Cardiac fibroblast (primary cell): ENCODE measurements at regions not wholly inside any gene's neighbourhood (a gene's known extent, or its start where the extent isn't known, plus 50 kb on each side); places are given as distances from the start of the nearest gene placed in this dataset.

ENCODE experiments used
- DNase-seq, 2 donors: peaks; one replicate each; pipeline versions ENCODE4 v3.0.0 to v3.0.0-alpha.2; 2010; ENCODE audit warnings: low read depth in 2 of 2
- H3K4me3 ChIP-seq, 2 donors: replicated peaks in 1 of 2; 1 replicate in 1 of 2; 2 replicates in 1 of 2; pipeline ENCODE4 v1.5.1; 2011; ENCODE audit warnings: low read depth in 2 of 2, low read length in 2 of 2, mild to moderate bottlenecking in 2 of 2, moderate library complexity in 1 of 2
- TF ChIP-seq, protein P1 (sequence below): IDR thresholded peaks from one replicate; pipeline ENCODE4 v1.5.1; 2011; ENCODE audit warnings: low read depth, mild to moderate bottlenecking, low read length, inconsistent platforms

DNA sequence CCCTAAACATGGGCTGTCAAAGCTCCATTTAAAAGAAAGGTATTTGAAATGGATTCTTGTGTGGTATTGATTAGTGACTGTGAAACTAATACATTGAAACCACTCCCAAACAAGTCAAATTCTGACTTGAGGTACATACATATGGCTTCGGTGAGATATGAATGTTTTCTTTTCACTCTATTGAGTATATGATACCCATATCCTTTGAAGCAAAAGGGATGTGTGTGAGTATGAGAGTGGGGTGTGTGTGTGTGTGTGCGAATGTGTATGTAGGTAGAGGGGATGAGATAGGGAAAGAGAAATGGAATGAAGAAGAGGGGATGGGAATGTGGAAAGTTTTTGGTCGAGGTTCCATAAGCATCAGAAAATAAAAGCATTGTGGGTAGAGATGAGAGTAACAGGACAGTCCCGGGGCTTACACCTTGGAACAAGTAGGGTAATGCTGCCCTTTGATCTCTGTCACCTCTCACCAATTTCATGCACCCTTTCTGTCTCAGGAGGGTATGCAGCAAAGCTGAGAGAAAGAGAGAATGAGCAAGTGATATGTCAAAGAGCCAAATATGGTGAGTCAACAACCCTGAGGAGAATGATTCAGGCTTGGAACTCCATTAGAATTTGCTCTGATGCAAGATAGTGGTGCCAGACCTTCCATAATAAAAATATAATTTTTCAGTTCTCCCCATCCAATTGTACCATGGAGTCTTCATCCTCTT lies 64.0 kb upstream of the ZEB2 start:
- TF ChIP-seq, protein P1, sequence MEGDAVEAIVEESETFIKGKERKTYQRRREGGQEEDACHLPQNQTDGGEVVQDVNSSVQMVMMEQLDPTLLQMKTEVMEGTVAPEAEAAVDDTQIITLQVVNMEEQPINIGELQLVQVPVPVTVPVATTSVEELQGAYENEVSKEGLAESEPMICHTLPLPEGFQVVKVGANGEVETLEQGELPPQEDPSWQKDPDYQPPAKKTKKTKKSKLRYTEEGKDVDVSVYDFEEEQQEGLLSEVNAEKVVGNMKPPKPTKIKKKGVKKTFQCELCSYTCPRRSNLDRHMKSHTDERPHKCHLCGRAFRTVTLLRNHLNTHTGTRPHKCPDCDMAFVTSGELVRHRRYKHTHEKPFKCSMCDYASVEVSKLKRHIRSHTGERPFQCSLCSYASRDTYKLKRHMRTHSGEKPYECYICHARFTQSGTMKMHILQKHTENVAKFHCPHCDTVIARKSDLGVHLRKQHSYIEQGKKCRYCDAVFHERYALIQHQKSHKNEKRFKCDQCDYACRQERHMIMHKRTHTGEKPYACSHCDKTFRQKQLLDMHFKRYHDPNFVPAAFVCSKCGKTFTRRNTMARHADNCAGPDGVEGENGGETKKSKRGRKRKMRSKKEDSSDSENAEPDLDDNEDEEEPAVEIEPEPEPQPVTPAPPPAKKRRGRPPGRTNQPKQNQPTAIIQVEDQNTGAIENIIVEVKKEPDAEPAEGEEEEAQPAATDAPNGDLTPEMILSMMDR = no peak
- no peak overlapping the region for H3K4me3 ChIP-seq
- DNase-seq = peak; percentile 76 to 90

GRCh38 chr2:144583381-144583729 lies 63.4 kb upstream of the ZEB2 start:
- H3K4me3 ChIP-seq = no peak overlapping the region
- TF ChIP-seq, protein P1 = no peak

GRCh38 chr2:144582651-144583380 lies 62.9 kb upstream of the ZEB2 start:
- TF ChIP-seq, protein P1 = no peak

More at GRCh38 chr2:144583381-144583729, 63.4 kb upstream of the ZEB2 start:
- no peak for DNase-seq

DNA sequence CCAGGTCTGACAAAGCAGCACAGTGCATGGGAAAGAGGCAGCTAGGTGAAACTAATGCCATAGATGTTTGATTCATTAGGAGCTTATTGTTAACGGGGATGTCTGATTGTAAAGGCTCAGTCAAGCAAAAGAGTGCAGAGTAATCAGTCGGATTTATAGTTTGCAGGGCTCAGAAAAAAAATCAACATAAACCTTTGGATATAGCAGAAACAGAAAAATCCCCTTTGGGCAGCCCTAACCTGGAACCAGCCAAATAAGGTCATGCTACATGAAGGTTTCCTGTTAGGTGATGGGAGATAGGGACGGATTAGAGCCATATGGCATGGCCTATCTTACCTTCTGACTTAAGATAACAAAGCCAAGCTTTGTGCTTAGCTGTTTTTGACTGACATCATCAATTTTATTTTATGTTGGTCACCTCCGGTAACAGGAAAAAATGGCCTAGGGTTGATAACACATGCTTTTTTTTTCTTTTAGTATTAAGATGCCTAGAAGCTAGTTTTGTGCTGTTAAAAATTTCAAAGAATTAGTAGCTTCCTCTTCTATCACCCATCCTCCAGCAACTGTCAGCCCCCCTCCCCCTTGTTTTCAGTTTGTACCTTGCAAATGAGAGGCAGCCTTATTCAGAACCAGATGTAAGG lies 60.7 kb upstream of the ZEB2 start:
- TF ChIP-seq, protein P1 = no peak
- DNase-seq = no peak
- H3K4me3 ChIP-seq = no peak overlapping the region

More at GRCh38 chr2:144582651-144583380, 62.9 kb upstream of the ZEB2 start:
- peak in 1 of 2 donors; percentile 18 for DNase-seq
- no peak overlapping the region for H3K4me3 ChIP-seq

- H3K4me3 ChIP-seq = no peak overlapping the region
- no peak for DNase-seq
- TF ChIP-seq, protein P1 = no peak
These were observed 59.6 kb upstream of the ZEB2 start for GRCh38 chr2:144579556-144579955.

- TF ChIP-seq, protein P1 = no peak
- H3K4me3 ChIP-seq = no peak overlapping the region
- DNase-seq = no peak
These were observed 58.2 kb upstream of the ZEB2 start for GRCh38 chr2:144578099-144578498.
